ENCODE measurements at regions not wholly inside any gene's neighbourhood (a gene's known extent, or its start where the extent isn't known, plus 50 kb on each side); places are given as distances from the start of the nearest gene placed in this dataset.

GRCh38 chr4:3659131-3659530, 107.1 kb upstream of the ADRA2C start:
- no peak for TF ChIP-seq CTCF (IDR thresholded peaks at IDR 0.05)
- no peak for TF ChIP-seq POLR2A (IDR thresholded peaks at IDR 0.05)
